Kidney (tissue), 13 donors: ENCODE measurements at regions not wholly inside any gene's neighbourhood (a gene's known extent, or its start where the extent isn't known, plus 50 kb on each side); places are given as distances from the start of the nearest gene placed in this dataset.

Source experiments
- DNase-seq, 5 donors: peaks; one replicate each; pipeline ENCODE4 v3.0.0-alpha.2; 2013 to 2020
- FAIRE-seq: peaks from 2 replicates; lab custom pipeline; 2012; peaks lifted over from hg19 to GRCh38; lab: Jason Lieb, UNC
- H3K27ac ChIP-seq, 2 donors: one replicate each; pipeline ENCODE4 v1.7.0; 2013; ENCODE audit warnings: low read depth in 2 of 2, low read length in 2 of 2, inconsistent platforms in 1 of 2
- H3K27me3 ChIP-seq: one replicate; pipeline ENCODE4 v1.7.1; 2013; ENCODE audit warnings: low read length, inconsistent platforms; ENCODE audit not compliant: control insufficient read depth, insufficient read depth
- H3K36me3 ChIP-seq, 3 donors: one replicate each; pipeline versions ENCODE4 v1.7.0 to v1.7.1; 2013; ENCODE audit warnings: low read length in 3 of 3, control low read depth in 1 of 3, inconsistent platforms in 1 of 3; ENCODE audit not compliant: insufficient read depth in 3 of 3, control insufficient read depth in 2 of 3
- H3K4me1 ChIP-seq, 3 donors: one replicate each; pipeline versions ENCODE4 v1.7.0 to v1.7.1; 2013; ENCODE audit warnings: low read length in 3 of 3, inconsistent platforms in 1 of 3, low read depth in 1 of 3; ENCODE audit not compliant: control insufficient read depth in 2 of 3, insufficient read depth in 2 of 3
- H3K4me3 ChIP-seq, 3 donors: one replicate each; pipeline versions ENCODE4 v1.7.0 to v1.8.1; 2013; ENCODE audit warnings: low read length in 3 of 3, control low read depth in 1 of 3, inconsistent platforms in 1 of 3
- H3K9ac ChIP-seq, 3 donors: one replicate each; pipeline versions ENCODE4 v1.7.0 to v1.7.1; 2013; ENCODE audit warnings: low read length in 3 of 3, control low read depth in 1 of 3, inconsistent platforms in 1 of 3
- H3K9me3 ChIP-seq, 3 donors: one replicate each; pipeline versions ENCODE4 v1.7.0 to v1.7.1; 2013; ENCODE audit warnings: low read length in 3 of 3, control low read depth in 1 of 3, inconsistent platforms in 1 of 3; ENCODE audit not compliant: control insufficient read depth in 2 of 3, insufficient read depth in 1 of 3
- CTCF ChIP-seq: IDR thresholded peaks from 3 replicates; pipeline ENCODE4 v1.5.1; 2012; ENCODE audit warnings: mild to moderate bottlenecking, moderate library complexity, borderline replicate concordance; ENCODE audit not compliant: insufficient read depth; ENCODE audit errors: extremely low read depth
- intact Hi-C: fragments of 100-400 bp; cut with DNase I; formaldehyde crosslinking; loops from one replicate; pipeline ENCODE4 v1.11.1; 2022
- donor health status: control.
- donor health status: control.
- donor health status: control.
- donor health status: control.
- donor health status: control.
- donor health status: DM: yes; HTN: yes; CAD: no.
- donor health status: Normal renal cell carcinoma (clear cell type).

GRCh38 chr6:164916087-164916486 lies 393.3 kb downstream of the C6orf118 start:
- no peak for FAIRE-seq
- no peaks in the 10 kb centered on the region for H3K4me1 ChIP-seq
- intact Hi-C loops = no loop called here
- H3K36me3 ChIP-seq = no peaks in the 10 kb centered on the region
- no peak for DNase-seq
- no peak overlapping the region for H3K27ac ChIP-seq
- no peak overlapping the region for H3K9ac ChIP-seq
- TF ChIP-seq CTCF = no peak
- no peak overlapping the region for H3K4me3 ChIP-seq
- H3K9me3 ChIP-seq = peaks cover 0 to 5% (median 2%) of the 10 kb centered on the region in 3 donors
- H3K27me3 ChIP-seq = no peaks in the 10 kb centered on the region

- H3K9me3 ChIP-seq = peaks cover 0 to 5% (median 0%) of the 10 kb centered on the region in 3 donors
- H3K27ac ChIP-seq = no peak overlapping the region
- no peaks in the 10 kb centered on the region for H3K27me3 ChIP-seq
- intact Hi-C loops = no loop called here
- no peak for TF ChIP-seq CTCF
- DNase-seq (peak in 1 of 5 donors; percentile 3), FAIRE-seq (no peak)
- no peak overlapping the region for H3K4me3 ChIP-seq
- H3K4me1 ChIP-seq = no peaks in the 10 kb centered on the region
- no peak overlapping the region for H3K9ac ChIP-seq
- no peaks in the 10 kb centered on the region for H3K36me3 ChIP-seq
Observed at GRCh38 chr6:164911873-164912580, 397.4 kb downstream of the C6orf118 start.

GRCh38 chr6:164911151-164911550 lies 398.3 kb downstream of the C6orf118 start:
- intact Hi-C loops = no loop called here
- H3K9me3 ChIP-seq = no peaks in the 10 kb centered on the region
- H3K27ac ChIP-seq = no peak overlapping the region
- H3K36me3 ChIP-seq = no peaks in the 10 kb centered on the region
- no peaks in the 10 kb centered on the region for H3K4me1 ChIP-seq
- FAIRE-seq (no peak), DNase-seq (no peak)
- H3K9ac ChIP-seq = no peak overlapping the region
- H3K27me3 ChIP-seq = no peaks in the 10 kb centered on the region
- no peak overlapping the region for H3K4me3 ChIP-seq
- no peak for TF ChIP-seq CTCF
